Nephron progenitor cell (in vitro differentiated cells): ENCODE measurements at regions not wholly inside any gene's neighbourhood (a gene's known extent, or its start where the extent isn't known, plus 50 kb on each side); places are given as distances from the start of the nearest gene placed in this dataset.
"Not testable (repeated sequence)": the region's sequence is repeated elsewhere in the genome, so short reads cannot be mapped to it uniquely, and the experiment has no call there.

ENCODE experiments used
- DNase-seq: peaks from one replicate; pipeline ENCODE4 v3.0.0; 2021
- H3K27ac Mint-ChIP-seq: 2 replicates; pipeline ENCODE4 v1.8.0; 2021; ENCODE audit warnings: mild to moderate bottlenecking, moderate library complexity, mixed read lengths
- H3K27me3 Mint-ChIP-seq: 2 replicates; pipeline ENCODE4 v1.8.0; 2021; ENCODE audit warnings: mild to moderate bottlenecking, low read depth, mixed read lengths; ENCODE audit not compliant: poor library complexity
- H3K36me3 Mint-ChIP-seq: 2 replicates; pipeline ENCODE4 v1.8.0; 2021; ENCODE audit warnings: low read depth, mixed read lengths
- H3K4me1 Mint-ChIP-seq: 2 replicates; pipeline ENCODE4 v1.8.0; 2021; ENCODE audit warnings: mixed read lengths
- H3K4me3 Mint-ChIP-seq: 2 replicates; pipeline ENCODE4 v1.8.0; 2021; ENCODE audit warnings: mild to moderate bottlenecking, moderate library complexity, mixed read lengths
- H3K9me3 Mint-ChIP-seq: 2 replicates; pipeline ENCODE4 v1.8.0; 2021; ENCODE audit warnings: mild to moderate bottlenecking, moderate library complexity, mixed read lengths
- CTCF ChIP-seq: fragments of 200-600 bp; sonication (generic); IDR thresholded peaks from 2 replicates; pipeline ENCODE4 v1.5.0; 2021; ENCODE audit warnings: antibody characterized with exemption

GRCh38 chrX:40897718-40898270 is 162.5 kb upstream of the MED14 start:
- Mint-ChIP-seq H3K9me3 (peaks cover 25% of the 10 kb centered on the region), H3K4me3 (peak overlapping the region; percentile 7), H3K27ac (peak overlapping the region; percentile 55), H3K36me3 (no peaks in the 10 kb centered on the region), H3K27me3 (no peaks in the 10 kb centered on the region), H3K4me1 (peaks cover 16% of the 10 kb centered on the region)
- no peak for DNase-seq
- no peak for TF ChIP-seq CTCF

GRCh38 chrX:40904739-40905138 is 169.4 kb upstream of the MED14 start:
- not testable (repeated sequence) for H3K4me3 Mint-ChIP-seq
- peaks cover 40% of the 10 kb centered on the region for H3K9me3 Mint-ChIP-seq
- peaks cover 11% of the 10 kb centered on the region for H3K27me3 Mint-ChIP-seq

GRCh38 chrX:40908026-40908425 is 172.7 kb upstream of the MED14 start:
- Mint-ChIP-seq H3K27ac (no peak overlapping the region), H3K9me3 (peaks cover 46% of the 10 kb centered on the region), H3K36me3 (no peaks in the 10 kb centered on the region), H3K4me3 (no peak overlapping the region), H3K4me1 (peaks cover 7% of the 10 kb centered on the region), H3K27me3 (peaks cover 11% of the 10 kb centered on the region)
- no peak for TF ChIP-seq CTCF
- DNase-seq = no peak

More at GRCh38 chrX:40904739-40905138, 169.4 kb upstream of the MED14 start:
- not testable (repeated sequence) for H3K27ac Mint-ChIP-seq, H3K36me3 Mint-ChIP-seq, H3K4me1 Mint-ChIP-seq, DNase-seq

- Mint-ChIP-seq H3K27ac (no peak overlapping the region), H3K9me3 (peaks cover 41% of the 10 kb centered on the region), H3K27me3 (peaks cover 11% of the 10 kb centered on the region), H3K36me3 (no peaks in the 10 kb centered on the region), H3K4me3 (no peak overlapping the region), H3K4me1 (peaks cover 7% of the 10 kb centered on the region)
- TF ChIP-seq CTCF = no peak
- DNase-seq = no peak
These were observed 173.6 kb upstream of the MED14 start for GRCh38 chrX:40908857-40909475.

- TF ChIP-seq CTCF = no peak
- DNase-seq = no peak
- Mint-ChIP-seq H3K4me1 (peaks cover 7% of the 10 kb centered on the region), H3K4me3 (no peak overlapping the region), H3K36me3 (no peaks in the 10 kb centered on the region), H3K27me3 (peaks cover 4% of the 10 kb centered on the region), H3K27ac (no peak overlapping the region), H3K9me3 (peaks cover 42% of the 10 kb centered on the region)
These were observed 173.1 kb upstream of the USP9X start for GRCh38 chrX:40912166-40912565.

GRCh38 chrX:40912576-40912975 is 172.7 kb upstream of the USP9X start:
- no peak for DNase-seq
- H3K4me3 Mint-ChIP-seq = no peak overlapping the region
- TF ChIP-seq CTCF = no peak
- H3K27ac Mint-ChIP-seq = no peak overlapping the region
- peaks cover 4% of the 10 kb centered on the region for H3K27me3 Mint-ChIP-seq
- H3K9me3 Mint-ChIP-seq = peaks cover 45% of the 10 kb centered on the region
- H3K4me1 Mint-ChIP-seq = peaks cover 7% of the 10 kb centered on the region
- no peaks in the 10 kb centered on the region for H3K36me3 Mint-ChIP-seq
